HepG2 (cell line): ENCODE measurements at regions not wholly inside any gene's neighbourhood (a gene's known extent, or its start where the extent isn't known, plus 50 kb on each side); places are given as distances from the start of the nearest gene placed in this dataset.

Experiments used
- AGO1 ChIP-seq: fragments of 200-400 bp; formaldehyde crosslinking; IDR thresholded peaks from 2 replicates; pipeline ENCODE4 v1.6.1; 2017; ENCODE audit warnings: mild to moderate bottlenecking, low read depth, low read length, moderate library complexity; ENCODE audit not compliant: poor library complexity, severe bottlenecking
- GATAD2A ChIP-seq: IDR thresholded peaks from 2 replicates; pipeline ENCODE4 v1.6.1; 2016
- HNRNPL ChIP-seq: fragments of 200-400 bp; formaldehyde crosslinking; IDR thresholded peaks from 2 replicates; pipeline ENCODE4 v1.6.1; 2017; ENCODE audit warnings: mild to moderate bottlenecking, low read depth, low read length
- HNRNPUL1 ChIP-seq: fragments of 200-400 bp; formaldehyde crosslinking; IDR thresholded peaks from 2 replicates; pipeline ENCODE4 v1.6.1; 2017; ENCODE audit warnings: low read depth, mild to moderate bottlenecking, low read length, moderate library complexity
- KDM2A ChIP-seq: sonication (generic); formaldehyde crosslinking; IDR thresholded peaks from 2 replicates; pipeline ENCODE4 v1.4.0; 2020; ENCODE audit warnings: low read depth, missing genetic modification reagents, borderline replicate concordance
- MAZ ChIP-seq, 2 experiments: sonication (generic) in 1 of 2; formaldehyde crosslinking in 1 of 2; IDR thresholded peaks; 2 replicates each; pipeline versions ENCODE4 v1.5.0 to v1.6.1; 2012 to 2020; ENCODE audit warnings: low read depth in 2 of 2, mild to moderate bottlenecking in 2 of 2, borderline replicate concordance in 1 of 2, improper control_type of control experiment in 1 of 2, low read length in 1 of 2, missing genetic modification reagents in 1 of 2, moderate library complexity in 1 of 2
- MEIS1 ChIP-seq: sonication (generic); formaldehyde crosslinking; IDR thresholded peaks from 2 replicates; pipeline ENCODE4 v1.9.0; 2021; ENCODE audit warnings: mild to moderate bottlenecking, missing genetic modification reagents, moderate library complexity, borderline replicate concordance
- PLRG1 ChIP-seq: fragments of 450-650 bp; conservative IDR thresholded peaks from 2 replicates; pipeline ENCODE4 v1.6.1; 2016
- POLR2AphosphoS5 ChIP-seq: IDR thresholded peaks from 2 replicates; pipeline ENCODE4 v1.6.1; 2012; ENCODE audit warnings: low read depth, low read length
- USF2 ChIP-seq, 2 experiments: sonication (generic) in 1 of 2; formaldehyde crosslinking in 1 of 2; IDR thresholded peaks; 2 replicates each; pipeline versions ENCODE4 v1.5.1 to v1.6.1; 2011 to 2020; ENCODE audit warnings: borderline replicate concordance in 1 of 2, low read depth in 1 of 2, low read length in 1 of 2, mild to moderate bottlenecking in 1 of 2, missing genetic modification reagents in 1 of 2, moderate library complexity in 1 of 2
- ZNF350 ChIP-seq: sonication (generic); formaldehyde crosslinking; IDR thresholded peaks from 2 replicates; pipeline ENCODE4 v1.4.0; 2020; ENCODE audit warnings: mild to moderate bottlenecking, low read depth, missing genetic modification reagents, borderline replicate concordance
- ZNF432 ChIP-seq: sonication (generic); formaldehyde crosslinking; IDR thresholded peaks from 2 replicates; pipeline ENCODE4 v1.5.0; 2020; ENCODE audit warnings: missing genetic modification reagents, mild to moderate bottlenecking, borderline replicate concordance
- ZNF530 ChIP-seq: sonication (generic); formaldehyde crosslinking; IDR thresholded peaks from 2 replicates; pipeline ENCODE4 v1.5.0; 2020; ENCODE audit warnings: low read depth, mild to moderate bottlenecking, missing genetic modification reagents
- ZNF747 ChIP-seq: sonication (generic); formaldehyde crosslinking; IDR thresholded peaks from 2 replicates; pipeline ENCODE4 v1.8.1; 2023; ENCODE audit warnings: missing genetic modification reagents, mild to moderate bottlenecking, borderline replicate concordance

- TF ChIP-seq GATAD2A (CRISPR knock-in tag) (no peak), HNRNPL (no peak), MEIS1 (CRISPR knock-in tag) (no peak), ZNF530 (CRISPR knock-in tag) (no peak), USF2 (IDR thresholded peaks at IDR 0.05; ENCODE audit: low read depth, low read length) (no peak), USF2 (CRISPR knock-in tag; IDR thresholded peaks at IDR 0.05; ENCODE audit: borderline replicate concordance) (no peak), ZNF350 (CRISPR knock-in tag) (no peak), PLRG1 (no peak), POLR2AphosphoS5 (no peak), KDM2A (no peak), ZNF747 (CRISPR knock-in tag) (no peak), MAZ (IDR thresholded peaks at IDR 0.05; ENCODE audit: borderline replicate concordance, low read depth, low read length) (no peak), MAZ (CRISPR knock-in tag; IDR thresholded peaks at IDR 0.05; ENCODE audit: low read depth) (no peak), ZNF432 (CRISPR knock-in tag) (no peak), HNRNPUL1 (no peak), AGO1 (no peak)
These were observed 212.1 kb upstream of the P2RY1 start for GRCh38 chr3:152622811-152623167.
